GM23338 (cell line): ENCODE measurements at regions not wholly inside any gene's neighbourhood (a gene's known extent, or its start where the extent isn't known, plus 50 kb on each side); places are given as distances from the start of the nearest gene placed in this dataset.

Experiments
- CREB1 ChIP-seq: fragments of 250-450 bp; sonication (Bioruptor Pico); IDR thresholded peaks from 2 replicates; pipeline ENCODE4 v1.5.0; 2020; ENCODE audit warnings: low read depth, mild to moderate bottlenecking, moderate library complexity
- EZH2 ChIP-seq: fragments of 200-600 bp; sonication (generic); IDR thresholded peaks from one replicate; pipeline ENCODE4 v1.8.0; 2017; ENCODE audit warnings: antibody characterized with exemption, mild to moderate bottlenecking, low read depth; ENCODE audit not compliant: unreplicated experiment
- EZH2phosphoT487 ChIP-seq: fragments of 200-600 bp; sonication (generic); IDR thresholded peaks from one replicate; pipeline ENCODE4 v1.8.1; 2018; ENCODE audit warnings: antibody characterized with exemption; ENCODE audit not compliant: unreplicated experiment
- JUNB ChIP-seq: IDR thresholded peaks from one replicate; pipeline ENCODE4 v1.6.1; 2016; ENCODE audit warnings: antibody characterized with exemption; ENCODE audit not compliant: unreplicated experiment
- NANOG ChIP-seq: IDR thresholded peaks from 2 replicates; pipeline ENCODE4 v1.6.1; 2016; ENCODE audit warnings: antibody characterized with exemption, borderline replicate concordance
- POLR2AphosphoS5 ChIP-seq: IDR thresholded peaks from 2 replicates; pipeline ENCODE4 v1.6.1; 2016; ENCODE audit warnings: antibody characterized with exemption, low read depth
- REST ChIP-seq: IDR thresholded peaks from one replicate; pipeline ENCODE4 v1.6.1; 2018; ENCODE audit warnings: antibody characterized with exemption; ENCODE audit not compliant: unreplicated experiment
- STAT1 ChIP-seq: IDR thresholded peaks from one replicate; pipeline ENCODE4 v1.6.1; 2016; ENCODE audit warnings: antibody characterized with exemption; ENCODE audit not compliant: unreplicated experiment
- ZNF114 ChIP-seq: fragments of 250-450 bp; sonication (Bioruptor Pico); IDR thresholded peaks from 2 replicates; pipeline ENCODE4 v1.5.0; 2020; ENCODE audit warnings: mild to moderate bottlenecking, moderate library complexity
- ZNF331 ChIP-seq: fragments of 250-450 bp; sonication (Bioruptor Pico); IDR thresholded peaks from 2 replicates; pipeline ENCODE4 v1.5.0; 2020; ENCODE audit warnings: low read depth, mild to moderate bottlenecking, moderate library complexity
- ZNF462 ChIP-seq: fragments of 250-450 bp; sonication (Bioruptor Pico); IDR thresholded peaks from 2 replicates; pipeline ENCODE4 v1.5.0; 2020; ENCODE audit warnings: mild to moderate bottlenecking, moderate library complexity
- TF ChIP-seq, protein P1 (sequence below), 2 experiments: fragments of 200-600 bp in 1 of 2; sonication (generic) in 1 of 2; conservative IDR thresholded peaks; 2 replicates each; pipeline versions ENCODE4 v1.5.1 to v1.6.1; 2016 to 2017; ENCODE audit warnings: antibody characterized with exemption in 2 of 2, low read depth in 2 of 2, mild to moderate bottlenecking in 2 of 2, moderate library complexity in 1 of 2
- TF ChIP-seq, protein P2 (sequence below): IDR thresholded peaks from 2 replicates; pipeline ENCODE4 v1.6.1; 2016; ENCODE audit warnings: antibody characterized with exemption

GRCh38 chr2:234596696-234597575, 100.1 kb upstream of the ARL4C start:
- TF ChIP-seq, protein P1, sequence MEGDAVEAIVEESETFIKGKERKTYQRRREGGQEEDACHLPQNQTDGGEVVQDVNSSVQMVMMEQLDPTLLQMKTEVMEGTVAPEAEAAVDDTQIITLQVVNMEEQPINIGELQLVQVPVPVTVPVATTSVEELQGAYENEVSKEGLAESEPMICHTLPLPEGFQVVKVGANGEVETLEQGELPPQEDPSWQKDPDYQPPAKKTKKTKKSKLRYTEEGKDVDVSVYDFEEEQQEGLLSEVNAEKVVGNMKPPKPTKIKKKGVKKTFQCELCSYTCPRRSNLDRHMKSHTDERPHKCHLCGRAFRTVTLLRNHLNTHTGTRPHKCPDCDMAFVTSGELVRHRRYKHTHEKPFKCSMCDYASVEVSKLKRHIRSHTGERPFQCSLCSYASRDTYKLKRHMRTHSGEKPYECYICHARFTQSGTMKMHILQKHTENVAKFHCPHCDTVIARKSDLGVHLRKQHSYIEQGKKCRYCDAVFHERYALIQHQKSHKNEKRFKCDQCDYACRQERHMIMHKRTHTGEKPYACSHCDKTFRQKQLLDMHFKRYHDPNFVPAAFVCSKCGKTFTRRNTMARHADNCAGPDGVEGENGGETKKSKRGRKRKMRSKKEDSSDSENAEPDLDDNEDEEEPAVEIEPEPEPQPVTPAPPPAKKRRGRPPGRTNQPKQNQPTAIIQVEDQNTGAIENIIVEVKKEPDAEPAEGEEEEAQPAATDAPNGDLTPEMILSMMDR (conservative IDR thresholded peaks at IDR 0.05; ENCODE audit: low read depth in 2 of 2) = no peak
- TF ChIP-seq EZH2 (no peak), POLR2AphosphoS5 (no peak), REST (no peak), EZH2phosphoT487 (no peak), ZNF114 (CRISPR knock-in tag) (no peak; the same call in 1 of the 2 replicates), ZNF462 (peak; percentile 63), JUNB (no peak), ZNF331 (CRISPR knock-in tag) (no peak), CREB1 (no peak), NANOG (no peak; the same call in 1 of the 2 replicates), STAT1 (no peak)
- TF ChIP-seq, protein P2, sequence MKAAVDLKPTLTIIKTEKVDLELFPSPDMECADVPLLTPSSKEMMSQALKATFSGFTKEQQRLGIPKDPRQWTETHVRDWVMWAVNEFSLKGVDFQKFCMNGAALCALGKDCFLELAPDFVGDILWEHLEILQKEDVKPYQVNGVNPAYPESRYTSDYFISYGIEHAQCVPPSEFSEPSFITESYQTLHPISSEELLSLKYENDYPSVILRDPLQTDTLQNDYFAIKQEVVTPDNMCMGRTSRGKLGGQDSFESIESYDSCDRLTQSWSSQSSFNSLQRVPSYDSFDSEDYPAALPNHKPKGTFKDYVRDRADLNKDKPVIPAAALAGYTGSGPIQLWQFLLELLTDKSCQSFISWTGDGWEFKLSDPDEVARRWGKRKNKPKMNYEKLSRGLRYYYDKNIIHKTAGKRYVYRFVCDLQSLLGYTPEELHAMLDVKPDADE = no peak
